MM.1S (cell line): ENCODE measurements at regions not wholly inside any gene's neighbourhood (a gene's known extent, or its start where the extent isn't known, plus 50 kb on each side); places are given as distances from the start of the nearest gene placed in this dataset.

Experiments used
- CTCF ChIP-seq: fragments of 300-600 bp; sonication (generic); IDR thresholded peaks from 2 replicates; pipeline ENCODE4 v1.5.1; 2016; ENCODE audit warnings: antibody characterized with exemption, low read length, mixed read lengths
- EZH2phosphoT487 ChIP-seq: fragments of 300-600 bp; sonication (generic); IDR thresholded peaks from 2 replicates; pipeline ENCODE4 v1.6.1; 2018; ENCODE audit warnings: antibody characterized with exemption, low read length

GRCh38 chr14:58828298-58828697, 190.5 kb downstream of the DACT1 start:
- TF ChIP-seq CTCF (no peak), EZH2phosphoT487 (no peak)
